ENCODE measurements at regions not wholly inside any gene's neighbourhood (a gene's known extent, or its start where the extent isn't known, plus 50 kb on each side); places are given as distances from the start of the nearest gene placed in this dataset.

DNA sequence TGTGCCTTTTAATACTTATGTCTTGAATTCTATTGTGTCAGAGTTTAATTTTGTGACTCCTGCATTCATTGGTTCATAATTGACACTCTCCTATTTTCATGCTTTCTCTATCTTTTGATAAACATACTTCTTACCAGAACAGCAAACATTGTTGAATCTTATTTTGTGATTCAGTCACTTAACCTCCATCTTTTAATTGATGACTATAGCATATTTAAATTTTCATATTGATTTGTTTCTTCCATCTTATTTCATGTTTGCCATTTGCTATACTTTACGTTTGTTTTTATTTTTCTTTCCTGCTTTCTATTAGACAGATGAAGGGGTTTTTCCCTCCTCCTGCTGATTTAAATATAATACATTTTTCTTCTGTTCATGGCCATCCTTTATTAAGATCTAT, 115.5 kb upstream of the FAM9A start:
- no peak for TF ChIP-seq POLR2A (IDR thresholded peaks at IDR 0.05)
- TF ChIP-seq, protein P1, sequence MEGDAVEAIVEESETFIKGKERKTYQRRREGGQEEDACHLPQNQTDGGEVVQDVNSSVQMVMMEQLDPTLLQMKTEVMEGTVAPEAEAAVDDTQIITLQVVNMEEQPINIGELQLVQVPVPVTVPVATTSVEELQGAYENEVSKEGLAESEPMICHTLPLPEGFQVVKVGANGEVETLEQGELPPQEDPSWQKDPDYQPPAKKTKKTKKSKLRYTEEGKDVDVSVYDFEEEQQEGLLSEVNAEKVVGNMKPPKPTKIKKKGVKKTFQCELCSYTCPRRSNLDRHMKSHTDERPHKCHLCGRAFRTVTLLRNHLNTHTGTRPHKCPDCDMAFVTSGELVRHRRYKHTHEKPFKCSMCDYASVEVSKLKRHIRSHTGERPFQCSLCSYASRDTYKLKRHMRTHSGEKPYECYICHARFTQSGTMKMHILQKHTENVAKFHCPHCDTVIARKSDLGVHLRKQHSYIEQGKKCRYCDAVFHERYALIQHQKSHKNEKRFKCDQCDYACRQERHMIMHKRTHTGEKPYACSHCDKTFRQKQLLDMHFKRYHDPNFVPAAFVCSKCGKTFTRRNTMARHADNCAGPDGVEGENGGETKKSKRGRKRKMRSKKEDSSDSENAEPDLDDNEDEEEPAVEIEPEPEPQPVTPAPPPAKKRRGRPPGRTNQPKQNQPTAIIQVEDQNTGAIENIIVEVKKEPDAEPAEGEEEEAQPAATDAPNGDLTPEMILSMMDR (IDR thresholded peaks at IDR 0.05) = no peak
